Karpas-422 (cell line): ENCODE measurements at regions not wholly inside any gene's neighbourhood (a gene's known extent, or its start where the extent isn't known, plus 50 kb on each side); places are given as distances from the start of the nearest gene placed in this dataset.

Experiments
- DNase-seq: peaks from one replicate; pipeline ENCODE4 v3.0.0-alpha.2; 2015
- H2AFZ ChIP-seq: fragments of 200-600 bp; sonication (generic); 2 replicates; pipeline ENCODE4 v1.6.1; 2014; ENCODE audit warnings: antibody characterized with exemption, low read length, mixed read lengths
- H3K27ac ChIP-seq: fragments of 200-600 bp; sonication (generic); 2 replicates; pipeline ENCODE4 v1.5.1; 2014; ENCODE audit warnings: mild to moderate bottlenecking, low read length, moderate library complexity
- H3K27me3 ChIP-seq: fragments of 200-600 bp; sonication (generic); 2 replicates; pipeline ENCODE4 v1.6.1; 2014; ENCODE audit warnings: low read length, mixed read lengths
- H3K36me3 ChIP-seq: fragments of 200-600 bp; sonication (generic); 2 replicates; pipeline ENCODE4 v1.6.1; 2014; ENCODE audit warnings: low read length, mixed read lengths; ENCODE audit not compliant: insufficient read depth
- H3K4me1 ChIP-seq: fragments of 200-600 bp; sonication (generic); 2 replicates; pipeline ENCODE4 v1.6.1; 2014; ENCODE audit warnings: mild to moderate bottlenecking, low read length, mixed read lengths
- H3K4me2 ChIP-seq: fragments of 200-600 bp; sonication (generic); 2 replicates; pipeline ENCODE4 v1.6.1; 2014; ENCODE audit warnings: low read length, low read depth, mild to moderate bottlenecking; ENCODE audit not compliant: poor library complexity, severe bottlenecking
- H3K4me3 ChIP-seq: fragments of 200-600 bp; sonication (generic); 2 replicates; pipeline ENCODE4 v1.5.1; 2014; ENCODE audit warnings: mild to moderate bottlenecking, antibody characterized with exemption, low read length, mixed read lengths
- H3K79me2 ChIP-seq: fragments of 200-600 bp; sonication (generic); 2 replicates; pipeline ENCODE4 v1.6.1; 2014; ENCODE audit warnings: mild to moderate bottlenecking, low read length, mixed read lengths
- H3K9ac ChIP-seq: fragments of 200-600 bp; sonication (generic); 2 replicates; pipeline ENCODE4 v1.6.0; 2014; ENCODE audit warnings: low read length
- H3K9me2 ChIP-seq: fragments of 200-600 bp; sonication (generic), shearing (Covaris generic); replicated peaks from 2 replicates; pipeline ENCODE4 v1.6.0; 2014; ENCODE audit warnings: mild to moderate bottlenecking, low read length, moderate library complexity; ENCODE audit not compliant: insufficient read depth
- H3K9me3 ChIP-seq: fragments of 300-700, 200-600 bp; sonication (generic); 2 replicates; pipeline ENCODE4 v1.6.1; 2014; ENCODE audit warnings: low read length, mixed read lengths
- H4K20me1 ChIP-seq: fragments of 200-600 bp; sonication (generic); 2 replicates; pipeline ENCODE4 v1.6.1; 2014; ENCODE audit warnings: mild to moderate bottlenecking, antibody characterized with exemption, low read length, low read depth; ENCODE audit not compliant: insufficient read depth

DNA sequence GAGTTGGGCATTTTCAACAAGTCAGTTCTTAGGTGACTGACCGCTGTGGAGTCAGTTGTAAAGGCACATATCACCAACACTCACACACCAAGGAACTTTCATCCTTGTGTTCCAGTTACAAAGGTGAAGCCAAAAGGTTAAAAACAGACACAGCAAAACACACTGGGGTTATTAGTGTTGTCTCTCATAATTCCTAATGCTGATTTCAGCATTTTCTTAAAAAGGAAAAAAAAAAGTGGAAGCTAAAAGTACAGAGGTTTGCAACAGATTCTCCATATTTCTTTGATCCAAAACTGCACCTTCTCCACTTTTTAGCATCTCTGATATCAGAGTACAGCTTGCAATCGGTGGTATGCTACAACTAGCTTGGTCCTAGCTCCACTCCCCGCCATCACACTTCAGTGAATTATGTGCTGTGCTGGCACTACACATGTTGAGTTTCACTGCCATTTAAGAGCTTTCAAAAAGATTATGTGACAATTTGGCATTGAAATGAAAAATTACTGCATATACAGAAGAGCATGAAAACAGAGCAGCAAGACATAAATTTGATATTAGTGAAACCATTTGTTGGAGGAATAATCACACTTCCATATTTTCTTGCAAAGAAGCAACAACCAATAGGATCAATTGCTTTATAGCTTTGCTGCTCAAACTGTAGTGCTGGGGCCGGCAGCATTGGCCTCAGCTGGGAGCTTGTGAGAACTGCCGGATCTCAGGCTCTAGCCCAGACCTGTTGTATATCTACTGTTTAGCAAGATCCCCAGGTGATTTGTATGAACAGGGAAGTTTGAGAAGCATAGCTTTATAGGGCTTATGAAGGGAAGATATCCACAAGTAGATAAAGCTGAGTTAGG lies 62.3 kb upstream of the DAPL1 start:
- Histone ChIP-seq H3K36me3 (no peaks in the 10 kb centered on the region), H3K9ac (no peak overlapping the region), H3K4me1 (no peaks in the 10 kb centered on the region), H3K9me2 (no peaks in the 10 kb centered on the region), H3K27me3 (no peaks in the 10 kb centered on the region), H3K4me3 (no peak overlapping the region), H3K9me3 (no peaks in the 10 kb centered on the region), H4K20me1 (no peaks in the 10 kb centered on the region), H2AFZ (no peak overlapping the region), H3K4me2 (no peak overlapping the region), H3K27ac (no peak overlapping the region), H3K79me2 (no peaks in the 10 kb centered on the region)
- DNase-seq: no peak

DNA sequence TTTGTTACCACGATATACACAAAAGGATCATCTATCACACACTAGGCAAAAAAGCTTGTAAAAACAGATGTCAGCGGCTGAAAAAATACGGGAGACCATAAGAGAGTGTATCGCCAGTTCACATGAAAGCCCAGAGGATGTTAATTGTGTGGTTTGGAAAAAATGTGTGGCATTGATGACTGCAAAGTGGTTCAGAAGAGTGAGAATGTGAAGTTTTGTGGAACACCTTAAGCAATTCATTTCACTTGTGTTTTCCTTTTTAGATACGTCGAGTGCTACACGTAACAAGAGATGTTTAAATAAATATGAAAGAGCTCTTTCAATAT lies 61.7 kb upstream of the DAPL1 start:
- Histone ChIP-seq H3K79me2 (no peaks in the 10 kb centered on the region), H3K9me2 (no peaks in the 10 kb centered on the region), H3K4me3 (no peak overlapping the region), H3K4me2 (no peak overlapping the region), H4K20me1 (no peaks in the 10 kb centered on the region), H3K27me3 (no peaks in the 10 kb centered on the region), H3K9me3 (no peaks in the 10 kb centered on the region), H2AFZ (no peak overlapping the region), H3K4me1 (no peaks in the 10 kb centered on the region), H3K27ac (no peak overlapping the region), H3K9ac (no peak overlapping the region), H3K36me3 (no peaks in the 10 kb centered on the region)
- DNase-seq: no peak

DNA sequence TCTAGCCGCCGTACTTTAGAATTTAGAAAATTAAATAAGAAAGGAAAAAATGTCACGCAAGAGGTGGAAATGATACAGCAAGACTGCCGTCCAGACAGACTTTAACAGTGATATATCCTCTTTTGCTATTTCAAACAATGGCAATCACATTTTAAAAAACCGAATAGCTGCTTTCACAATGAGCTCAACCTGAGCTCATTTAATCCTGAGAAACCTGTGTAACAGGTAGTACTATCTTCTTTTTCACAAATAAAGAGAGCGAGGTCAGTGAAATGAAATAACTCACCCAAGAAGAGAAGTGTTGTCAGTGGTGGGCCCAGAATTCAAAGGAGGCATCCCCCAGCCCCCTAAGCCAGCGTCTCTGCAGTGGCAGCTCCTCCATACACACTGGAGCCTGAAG lies 60.7 kb upstream of the DAPL1 start:
- no peaks in the 10 kb centered on the region for H3K4me1 ChIP-seq
- no peaks in the 10 kb centered on the region for H3K9me3 ChIP-seq
- no peak for DNase-seq
- no peaks in the 10 kb centered on the region for H3K36me3 ChIP-seq
- no peaks in the 10 kb centered on the region for H3K79me2 ChIP-seq
- H3K4me2 ChIP-seq: no peak overlapping the region
- no peaks in the 10 kb centered on the region for H3K9me2 ChIP-seq
- H3K27ac ChIP-seq: no peak overlapping the region
- no peak overlapping the region for H2AFZ ChIP-seq
- H3K4me3 ChIP-seq: no peak overlapping the region
- H3K9ac ChIP-seq: no peak overlapping the region
- no peaks in the 10 kb centered on the region for H3K27me3 ChIP-seq
- H4K20me1 ChIP-seq: no peaks in the 10 kb centered on the region

DNA sequence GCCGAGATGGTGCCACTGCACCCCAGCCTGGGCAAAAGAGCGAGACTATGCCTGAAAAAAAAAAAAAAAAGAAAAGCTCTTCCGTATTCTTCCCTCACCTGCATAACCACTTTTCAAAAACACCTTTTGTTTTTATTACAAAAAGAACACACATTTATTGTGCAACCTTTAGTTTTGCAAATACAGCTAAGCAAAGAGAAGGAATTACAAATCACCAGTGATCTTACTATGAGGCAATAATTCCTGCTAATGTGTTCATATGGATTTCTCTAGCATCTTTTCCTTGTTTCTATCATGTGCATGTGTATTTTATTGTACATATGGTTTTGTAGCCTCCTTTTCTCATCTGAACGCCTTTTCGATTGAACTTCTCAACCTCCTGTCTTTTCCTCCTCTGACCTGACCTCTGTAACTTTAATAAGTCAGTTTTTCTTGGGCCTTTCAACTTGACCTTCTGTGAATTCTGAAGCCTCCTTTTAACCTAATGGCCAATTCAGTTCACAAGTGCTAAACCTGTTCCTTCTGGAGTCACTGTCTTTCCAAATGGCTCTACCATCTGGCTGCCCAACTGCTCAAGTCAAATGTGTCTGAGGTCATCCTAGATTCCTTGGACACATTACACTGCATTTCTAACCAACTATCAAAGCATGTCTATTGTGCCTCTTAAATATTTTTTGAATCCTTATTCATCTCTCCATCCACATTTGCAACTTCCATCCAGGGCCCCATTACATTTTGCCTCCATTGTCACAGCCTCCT lies 59.1 kb upstream of the DAPL1 start:
- no peaks in the 10 kb centered on the region for H3K36me3 ChIP-seq
- no peak overlapping the region for H3K4me2 ChIP-seq
- H3K4me3 ChIP-seq: no peak overlapping the region
- no peak overlapping the region for H3K9ac ChIP-seq
- no peak overlapping the region for H2AFZ ChIP-seq
- DNase-seq: no peak
- no peaks in the 10 kb centered on the region for H3K9me3 ChIP-seq
- no peaks in the 10 kb centered on the region for H3K4me1 ChIP-seq
- no peaks in the 10 kb centered on the region for H4K20me1 ChIP-seq
- no peak overlapping the region for H3K27ac ChIP-seq
- H3K27me3 ChIP-seq: no peaks in the 10 kb centered on the region
- no peaks in the 10 kb centered on the region for H3K79me2 ChIP-seq
- H3K9me2 ChIP-seq: no peaks in the 10 kb centered on the region

DNA sequence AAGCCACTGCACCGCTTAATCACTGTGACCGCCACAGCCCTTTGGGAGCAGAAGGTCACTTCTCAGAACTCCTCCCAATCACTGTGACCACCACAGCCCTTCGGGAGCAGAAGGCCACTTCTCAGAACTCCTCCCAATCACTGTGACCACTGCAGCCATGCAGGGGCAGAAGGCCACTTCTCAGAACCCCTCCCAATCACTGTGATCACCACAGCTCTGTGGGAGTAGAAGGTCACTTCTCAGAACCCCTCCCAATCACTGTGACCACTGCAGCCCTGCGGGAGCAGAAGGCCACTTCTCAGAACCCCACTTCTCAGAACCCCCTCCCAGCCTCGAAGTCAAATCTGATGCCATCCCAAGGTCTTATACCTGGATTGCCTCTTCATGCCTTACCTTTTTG lies 56.8 kb upstream of the DAPL1 start:
- no peak overlapping the region for H3K4me2 ChIP-seq
- no peaks in the 10 kb centered on the region for H3K4me1 ChIP-seq
- no peak overlapping the region for H3K9ac ChIP-seq
- no peak overlapping the region for H3K27ac ChIP-seq
- H3K36me3 ChIP-seq: no peaks in the 10 kb centered on the region
- H3K79me2 ChIP-seq: no peaks in the 10 kb centered on the region
- H2AFZ ChIP-seq: no peak overlapping the region
- no peak overlapping the region for H3K4me3 ChIP-seq
- H3K9me2 ChIP-seq: no peaks in the 10 kb centered on the region
- no peaks in the 10 kb centered on the region for H3K9me3 ChIP-seq
- no peaks in the 10 kb centered on the region for H4K20me1 ChIP-seq
- H3K27me3 ChIP-seq: no peaks in the 10 kb centered on the region
- DNase-seq: no peak

DNA sequence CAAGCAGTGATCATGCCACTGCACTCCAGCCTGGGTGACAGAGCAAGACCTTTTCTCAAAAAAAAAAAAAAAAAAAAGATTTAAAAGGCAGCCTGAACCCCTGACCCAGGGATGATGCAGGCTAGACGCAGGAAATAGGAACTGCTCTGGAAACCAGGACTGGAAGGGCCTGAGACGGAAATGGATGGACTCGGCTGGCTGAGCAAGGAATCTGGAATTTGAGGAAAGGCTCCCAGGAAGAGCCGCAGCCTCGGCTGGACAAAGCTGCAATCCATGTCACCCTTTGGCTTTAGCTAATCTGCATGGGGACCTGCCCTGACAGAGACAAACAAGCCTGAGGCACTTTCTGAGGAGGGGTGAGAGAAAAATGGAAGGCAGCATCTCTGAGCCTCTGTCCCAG lies 55.0 kb upstream of the DAPL1 start:
- DNase-seq: no peak
- no peak overlapping the region for H3K4me2 ChIP-seq

DNA sequence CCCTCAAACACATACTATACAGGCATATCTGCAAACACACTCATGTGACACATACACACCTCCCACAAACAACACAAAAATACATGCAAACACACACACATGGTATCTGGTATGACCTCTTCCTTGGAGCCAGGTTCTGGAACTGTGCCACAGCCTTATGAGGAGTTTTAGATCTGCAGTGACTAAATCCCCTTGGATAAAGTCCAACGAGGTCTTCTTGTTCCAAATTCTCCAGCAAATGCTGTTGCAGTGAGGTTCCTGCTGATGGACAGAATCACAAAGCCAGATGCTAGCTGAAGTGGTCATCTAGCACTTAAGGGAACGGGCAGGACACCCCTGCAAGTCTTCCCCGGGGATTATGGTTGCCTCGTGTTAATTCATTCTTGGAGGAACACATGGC lies 54.5 kb upstream of the DAPL1 start:
- H3K9me2 ChIP-seq: no peaks in the 10 kb centered on the region
- H3K27ac ChIP-seq: no peak overlapping the region
- H3K36me3 ChIP-seq: no peaks in the 10 kb centered on the region
- H2AFZ ChIP-seq: no peak overlapping the region
- no peak for DNase-seq
- no peaks in the 10 kb centered on the region for H3K4me1 ChIP-seq
- no peak overlapping the region for H3K4me3 ChIP-seq
- no peaks in the 10 kb centered on the region for H3K79me2 ChIP-seq
- H3K9me3 ChIP-seq: no peaks in the 10 kb centered on the region
- H3K27me3 ChIP-seq: no peaks in the 10 kb centered on the region
- H3K9ac ChIP-seq: no peak overlapping the region
- H4K20me1 ChIP-seq: no peaks in the 10 kb centered on the region
- H3K4me2 ChIP-seq: no peak overlapping the region

More for the DNA sequence above, 55.0 kb upstream of the DAPL1 start:
- Histone ChIP-seq H3K27ac (no peak overlapping the region), H3K4me3 (no peak overlapping the region), H3K9me3 (no peaks in the 10 kb centered on the region), H3K27me3 (no peaks in the 10 kb centered on the region), H3K4me1 (no peaks in the 10 kb centered on the region), H3K9ac (no peak overlapping the region), H3K9me2 (no peaks in the 10 kb centered on the region), H2AFZ (no peak overlapping the region), H4K20me1 (no peaks in the 10 kb centered on the region), H3K36me3 (no peaks in the 10 kb centered on the region), H3K79me2 (no peaks in the 10 kb centered on the region)

DNA sequence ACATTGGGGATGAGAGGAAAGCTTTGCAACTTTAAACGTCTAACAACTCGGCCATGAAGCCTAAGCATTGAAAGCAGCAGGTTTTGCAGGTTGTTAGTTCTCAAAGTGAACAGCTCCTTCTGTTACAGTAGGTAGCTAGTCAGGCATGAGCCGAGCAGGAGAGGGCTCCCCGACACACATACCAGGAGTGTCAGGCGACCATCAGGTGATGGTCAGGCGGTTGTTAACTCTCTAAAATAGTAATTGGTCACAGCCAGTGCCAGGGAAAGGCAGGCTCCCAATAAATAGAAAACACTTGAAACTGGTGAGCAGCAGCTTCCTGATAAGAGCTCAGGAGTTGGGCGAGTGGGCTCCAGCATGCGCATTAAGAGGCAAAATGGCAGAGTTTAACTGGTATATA lies 53.5 kb upstream of the DAPL1 start:
- no peak overlapping the region for H3K9ac ChIP-seq
- no peaks in the 10 kb centered on the region for H3K79me2 ChIP-seq
- H3K4me2 ChIP-seq: no peak overlapping the region
- H3K9me2 ChIP-seq: no peaks in the 10 kb centered on the region
- H3K27me3 ChIP-seq: no peaks in the 10 kb centered on the region
- H3K9me3 ChIP-seq: no peaks in the 10 kb centered on the region
- DNase-seq: no peak
- H3K36me3 ChIP-seq: no peaks in the 10 kb centered on the region
- no peaks in the 10 kb centered on the region for H3K4me1 ChIP-seq
- no peak overlapping the region for H3K4me3 ChIP-seq
- H2AFZ ChIP-seq: no peak overlapping the region
- no peaks in the 10 kb centered on the region for H4K20me1 ChIP-seq
- H3K27ac ChIP-seq: no peak overlapping the region
